H9 (cell line): ENCODE measurements at regions not wholly inside any gene's neighbourhood (a gene's known extent, or its start where the extent isn't known, plus 50 kb on each side); places are given as distances from the start of the nearest gene placed in this dataset.

Experiments
- DNase-seq: peaks from one replicate; pipeline ENCODE4 v3.0.0-alpha.2; 2017
- H2AFZ ChIP-seq: one replicate; pipeline ENCODE4 v1.6.1; 2013; ENCODE audit warnings: mild to moderate bottlenecking, low read length, control low read depth, moderate library complexity
- H2AK5ac ChIP-seq: 2 replicates; pipeline ENCODE4 v1.6.1; 2013; ENCODE audit warnings: low read length, control low read depth, mixed read lengths; ENCODE audit not compliant: insufficient read length
- H2BK120ac ChIP-seq: one replicate; pipeline ENCODE4 v1.6.1; 2013; ENCODE audit warnings: low read depth, mild to moderate bottlenecking, low read length, control low read depth, inconsistent platforms; ENCODE audit not compliant: poor library complexity, severe bottlenecking
- H2BK12ac ChIP-seq: 2 replicates; pipeline ENCODE4 v1.6.1; 2013; ENCODE audit warnings: low read length, control low read depth, mixed read lengths, low read depth; ENCODE audit not compliant: insufficient read length
- H2BK15ac ChIP-seq: 2 replicates; pipeline ENCODE4 v1.6.1; 2013; ENCODE audit warnings: low read depth, low read length, control low read depth
- H2BK20ac ChIP-seq: one replicate; pipeline ENCODE4 v1.6.1; 2013; ENCODE audit warnings: low read depth, mild to moderate bottlenecking, low read length, control low read depth, inconsistent platforms; ENCODE audit not compliant: poor library complexity, severe bottlenecking
- H2BK5ac ChIP-seq: 2 replicates; pipeline ENCODE4 v1.6.1; 2013; ENCODE audit warnings: low read length, control low read depth, mixed read lengths; ENCODE audit not compliant: insufficient read length
- H3K14ac ChIP-seq: 2 replicates; pipeline ENCODE4 v1.6.1; 2013; ENCODE audit warnings: low read length, control low read depth; ENCODE audit not compliant: insufficient read depth
- H3K18ac ChIP-seq: 2 replicates; pipeline ENCODE4 v1.6.1; 2013; ENCODE audit warnings: low read depth, mild to moderate bottlenecking, mixed read lengths, low read length, control low read depth; ENCODE audit not compliant: insufficient read length
- H3K23ac ChIP-seq: 2 replicates; pipeline ENCODE4 v1.6.1; 2013; ENCODE audit warnings: low read length, control low read depth, mixed read lengths, low read depth; ENCODE audit not compliant: insufficient read length
- H3K23me2 ChIP-seq: 2 replicates; pipeline ENCODE4 v1.6.1; 2013; ENCODE audit warnings: low read depth, mild to moderate bottlenecking, mixed read lengths, low read length, control low read depth; ENCODE audit not compliant: insufficient read length, poor library complexity, severe bottlenecking
- H3K27ac ChIP-seq: 2 replicates; pipeline ENCODE4 v1.5.1; 2013; ENCODE audit warnings: low read length, control low read depth, mixed read lengths, low read depth; ENCODE audit not compliant: insufficient read length
- H3K27me3 ChIP-seq: 2 replicates; pipeline ENCODE4 v1.6.1; 2013; ENCODE audit warnings: low read length, control low read depth, inconsistent platforms; ENCODE audit not compliant: insufficient read depth
- H3K4ac ChIP-seq: 2 replicates; pipeline ENCODE4 v1.6.1; 2013; ENCODE audit warnings: low read depth, mild to moderate bottlenecking, control low read depth, inconsistent platforms, low read length, moderate library complexity
- H3K4me1 ChIP-seq: 2 replicates; pipeline ENCODE4 v1.6.1; 2013; ENCODE audit warnings: low read length, control low read depth, inconsistent platforms; ENCODE audit not compliant: insufficient read depth
- H3K4me2 ChIP-seq: 2 replicates; pipeline ENCODE4 v1.6.1; 2013; ENCODE audit warnings: low read length, control low read depth, mixed read lengths; ENCODE audit not compliant: insufficient read length, insufficient read depth
- H3K56ac ChIP-seq: 2 replicates; pipeline ENCODE4 v1.6.1; 2013; ENCODE audit warnings: low read depth, mild to moderate bottlenecking, mixed read lengths, low read length, control low read depth; ENCODE audit not compliant: insufficient read length
- H3K79me1 ChIP-seq: 2 replicates; pipeline ENCODE4 v1.6.1; 2013; ENCODE audit warnings: low read depth, mild to moderate bottlenecking, moderate library complexity, low read length, control low read depth, inconsistent platforms; ENCODE audit not compliant: insufficient read depth, poor library complexity, severe bottlenecking
- H3K79me2 ChIP-seq: 2 replicates; pipeline ENCODE4 v1.6.1; 2013; ENCODE audit warnings: low read length, control low read depth, inconsistent platforms; ENCODE audit not compliant: insufficient read depth
- H3K9ac ChIP-seq: 2 replicates; pipeline ENCODE4 v1.6.1; 2013; ENCODE audit warnings: low read length, control low read depth, mixed read lengths; ENCODE audit not compliant: insufficient read length; ENCODE audit errors: extremely low read depth
- H3K9me3 ChIP-seq: one replicate; pipeline ENCODE4 v1.6.1; 2013; ENCODE audit warnings: low read depth, low read length, inconsistent platforms; ENCODE audit not compliant: control insufficient read depth
- H3T11ph ChIP-seq: one replicate; pipeline ENCODE4 v1.6.1; 2013; ENCODE audit warnings: mild to moderate bottlenecking, low read length, control low read depth, inconsistent platforms
- H4K20me1 ChIP-seq: one replicate; pipeline ENCODE4 v1.6.1; 2013; ENCODE audit not compliant: control insufficient read depth, insufficient read length, insufficient read depth
- H4K5ac ChIP-seq: 2 replicates; pipeline ENCODE4 v1.6.1; 2013; ENCODE audit warnings: low read depth, mild to moderate bottlenecking, mixed read lengths, low read length, control low read depth; ENCODE audit not compliant: insufficient read length
- H4K8ac ChIP-seq: replicated peaks from 2 replicates; pipeline ENCODE4 v1.6.1; 2013; ENCODE audit warnings: low read length, control low read depth, mixed read lengths, low read depth; ENCODE audit not compliant: insufficient read length
- H4K91ac ChIP-seq: 2 replicates; pipeline ENCODE4 v1.6.1; 2013; ENCODE audit warnings: low read depth, mild to moderate bottlenecking, moderate library complexity, mixed read lengths, low read length, control low read depth; ENCODE audit not compliant: insufficient read length
- H3K27ac Mint-ChIP-seq, 3 experiments: 2 replicates in 2 of 3; 3 replicates in 1 of 3; pipeline ENCODE4 v1.8.0; 2020 to 2021; ENCODE audit warnings: mixed read lengths in 3 of 3, mild to moderate bottlenecking in 1 of 3, moderate library complexity in 1 of 3
- H3K27me3 Mint-ChIP-seq: 2 replicates; pipeline ENCODE4 v1.8.0; 2021; ENCODE audit warnings: low read depth, mild to moderate bottlenecking, moderate library complexity, mixed read lengths
- H3K36me3 Mint-ChIP-seq, 3 experiments: 2 replicates in 2 of 3; 3 replicates in 1 of 3; pipeline ENCODE4 v1.8.0; 2020 to 2021; ENCODE audit warnings: low read depth in 3 of 3, mixed read lengths in 3 of 3; ENCODE audit not compliant: insufficient read depth in 1 of 3
- H3K4me1 Mint-ChIP-seq, 2 experiments: 2 replicates each; pipeline ENCODE4 v1.8.0; 2020; ENCODE audit warnings: mixed read lengths in 2 of 2
- H3K4me3 Mint-ChIP-seq, 2 experiments: 2 replicates in 1 of 2; 3 replicates in 1 of 2; pipeline ENCODE4 v1.8.0; 2020 to 2021; ENCODE audit warnings: mild to moderate bottlenecking in 2 of 2, mixed read lengths in 2 of 2, moderate library complexity in 1 of 2
- H3K9me3 Mint-ChIP-seq, 2 experiments: 2 replicates in 1 of 2; 3 replicates in 1 of 2; pipeline ENCODE4 v1.8.0; 2020; ENCODE audit warnings: mild to moderate bottlenecking in 2 of 2, mixed read lengths in 2 of 2, moderate library complexity in 1 of 2
- WGBS: extraction: QIAGEN DNeasy Blood & Tissue Kit; methylation state at CpG from one replicate; pipeline ENCODE4 v1.1.7; 2013; ENCODE audit warnings: missing lambda C conversion rate, low lambda C conversion rate, mixed read lengths; ENCODE audit not compliant: insufficient read length; ENCODE audit errors: extremely low coverage; 5-methylcytosine and 5-hydroxymethylcytosine counted together
- TF ChIP-seq, protein P1 (sequence below): fragments of 200-600 bp; sonication (generic); conservative IDR thresholded peaks from 3 replicates; pipeline ENCODE4 v1.8.0; 2021; ENCODE audit warnings: antibody characterized with exemption, mild to moderate bottlenecking

DNA sequence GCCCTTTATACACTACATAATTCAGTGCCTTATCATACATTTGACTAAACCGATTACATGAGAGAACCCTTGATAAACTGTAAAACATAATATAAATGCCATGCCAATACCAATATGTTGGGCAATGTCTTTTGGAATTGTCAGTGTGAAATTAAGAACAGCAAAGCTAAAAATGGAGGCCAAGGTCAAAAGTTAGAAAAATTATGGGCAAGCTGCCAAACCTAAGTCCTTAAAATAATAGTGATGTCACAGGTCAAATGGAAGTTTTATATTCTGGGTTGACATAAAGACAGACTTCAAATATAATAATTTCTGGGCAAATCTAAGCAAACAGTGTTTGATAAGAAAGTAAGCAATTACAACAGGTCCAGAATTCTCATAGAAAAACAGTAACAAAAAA, 696.7 kb downstream of the RNF144B start:
- Histone ChIP-seq H4K20me1 (no peaks in the 10 kb centered on the region), H3K27me3 (no peaks in the 10 kb centered on the region), H3K56ac (no peak overlapping the region), H4K5ac (no peak overlapping the region), H3T11ph (no peak overlapping the region), H3K23ac (no peak overlapping the region), H3K79me2 (no peaks in the 10 kb centered on the region), H2AK5ac (no peak overlapping the region), H4K91ac (no peak overlapping the region), H3K9me3 (no peaks in the 10 kb centered on the region), H3K18ac (no peak overlapping the region), H2AFZ (no peak overlapping the region), H4K8ac (no peak overlapping the region), H2BK20ac (no peak overlapping the region), H3K23me2 (no peaks in the 10 kb centered on the region), H3K4me2 (no peak overlapping the region), H3K9ac (no peak overlapping the region), H3K27ac (no peak overlapping the region), H2BK12ac (no peak overlapping the region), H3K4me1 (0 out of 2 replicates have a peak, but pooled peaks cover 3% of the 10 kb centered on the region), H2BK120ac (no peak overlapping the region), H3K14ac (no peak overlapping the region), H2BK15ac (no peak overlapping the region), H3K79me1 (no peaks in the 10 kb centered on the region), H2BK5ac (no peak overlapping the region), H3K4ac (no peak overlapping the region)
- peaks cover 0 to 3% (median 3%) of the 10 kb centered on the region in 3 experiments; a peak in 2 of 7 replicates for H3K36me3 Mint-ChIP-seq
- H3K4me1 Mint-ChIP-seq = peaks cover 16% of the 10 kb centered on the region in 2 experiments
- no peak overlapping the region for H3K4me3 Mint-ChIP-seq
- H3K9me3 Mint-ChIP-seq = peaks cover 0 to 2% of the 10 kb centered on the region in 2 experiments; a peak in 2 of 5 replicates
- DNase-seq = no peak
- H3K27ac Mint-ChIP-seq = no peak overlapping the region
- WGBS = no CpG with 5 or more reads among the region's 1 CpG
- TF ChIP-seq, protein P1, sequence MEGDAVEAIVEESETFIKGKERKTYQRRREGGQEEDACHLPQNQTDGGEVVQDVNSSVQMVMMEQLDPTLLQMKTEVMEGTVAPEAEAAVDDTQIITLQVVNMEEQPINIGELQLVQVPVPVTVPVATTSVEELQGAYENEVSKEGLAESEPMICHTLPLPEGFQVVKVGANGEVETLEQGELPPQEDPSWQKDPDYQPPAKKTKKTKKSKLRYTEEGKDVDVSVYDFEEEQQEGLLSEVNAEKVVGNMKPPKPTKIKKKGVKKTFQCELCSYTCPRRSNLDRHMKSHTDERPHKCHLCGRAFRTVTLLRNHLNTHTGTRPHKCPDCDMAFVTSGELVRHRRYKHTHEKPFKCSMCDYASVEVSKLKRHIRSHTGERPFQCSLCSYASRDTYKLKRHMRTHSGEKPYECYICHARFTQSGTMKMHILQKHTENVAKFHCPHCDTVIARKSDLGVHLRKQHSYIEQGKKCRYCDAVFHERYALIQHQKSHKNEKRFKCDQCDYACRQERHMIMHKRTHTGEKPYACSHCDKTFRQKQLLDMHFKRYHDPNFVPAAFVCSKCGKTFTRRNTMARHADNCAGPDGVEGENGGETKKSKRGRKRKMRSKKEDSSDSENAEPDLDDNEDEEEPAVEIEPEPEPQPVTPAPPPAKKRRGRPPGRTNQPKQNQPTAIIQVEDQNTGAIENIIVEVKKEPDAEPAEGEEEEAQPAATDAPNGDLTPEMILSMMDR = no peak
- no peaks in the 10 kb centered on the region for H3K27me3 Mint-ChIP-seq
